ENCODE measurements at regions not wholly inside any gene's neighbourhood (a gene's known extent, or its start where the extent isn't known, plus 50 kb on each side); places are given as distances from the start of the nearest gene placed in this dataset.

DNA sequence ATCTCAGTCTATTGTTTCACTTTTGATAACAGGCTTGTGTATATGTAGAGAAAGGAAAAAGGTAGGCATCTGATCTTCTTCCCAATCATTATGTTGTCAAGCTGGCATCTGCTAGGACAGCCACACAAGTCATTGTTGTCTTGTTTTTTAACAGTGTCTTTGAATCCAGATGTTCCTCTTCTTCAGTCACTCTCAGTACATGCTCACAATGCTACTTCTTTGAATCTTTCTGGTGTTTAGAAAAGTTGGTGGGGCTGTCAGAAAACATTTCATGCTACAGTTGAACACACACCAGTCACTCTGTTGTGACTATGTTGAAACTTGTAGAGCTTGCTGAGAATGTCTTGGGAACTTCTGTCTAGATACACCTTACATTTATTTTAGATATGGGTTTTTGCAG, 1231.4 kb upstream of the MIR17HG start:
- DNase-seq = no peak

DNA sequence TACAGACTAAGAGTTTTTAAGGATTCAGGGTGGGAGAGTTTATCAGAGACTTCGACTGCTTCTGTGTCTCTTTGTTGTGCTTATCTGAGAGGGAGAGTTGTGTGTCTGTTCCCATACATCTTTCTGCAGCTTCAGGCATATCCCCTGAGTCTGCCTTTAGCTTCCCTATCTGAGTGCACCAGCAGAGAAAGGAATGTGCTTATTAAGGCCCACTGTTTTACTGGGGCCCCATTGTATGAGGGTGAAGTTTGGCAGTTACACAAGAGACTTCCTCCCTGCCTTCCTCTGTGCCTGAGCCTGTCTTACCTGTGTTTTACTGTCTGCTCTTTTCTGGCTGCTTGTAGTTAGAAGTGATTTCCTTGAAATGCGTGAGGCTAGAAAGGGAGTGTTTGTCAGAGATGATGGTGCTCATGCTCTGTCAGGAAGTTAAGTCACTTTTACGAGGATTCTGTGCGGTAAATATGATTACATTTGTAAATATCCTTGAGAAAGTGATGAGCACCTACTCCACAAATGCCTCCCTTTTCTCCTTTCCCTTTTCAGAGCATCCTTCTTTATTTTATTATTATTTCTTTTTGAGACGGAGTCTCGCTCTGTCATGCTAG, 1228.9 kb upstream of the MIR17HG start:
- DNase-seq = no peak

DNA sequence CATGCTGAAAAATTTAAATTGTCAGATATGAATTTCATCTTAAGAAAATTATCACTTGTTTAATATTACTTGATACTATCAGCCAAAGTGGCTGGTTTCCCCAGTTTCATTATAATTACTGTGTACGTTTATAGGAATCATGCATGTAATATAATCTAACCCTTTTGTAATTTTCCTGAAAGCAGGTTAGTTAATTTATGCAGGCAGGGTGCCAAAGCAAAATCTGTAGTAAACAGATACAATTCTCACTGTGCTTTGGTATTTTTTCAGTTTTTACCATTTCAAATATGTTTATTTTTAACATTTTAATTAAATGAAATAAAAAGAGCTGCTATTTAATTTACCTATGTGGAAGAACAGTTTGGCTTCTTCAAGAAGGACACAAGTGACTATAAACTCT, 1227.5 kb upstream of the MIR17HG start:
- DNase-seq = no peak

DNA sequence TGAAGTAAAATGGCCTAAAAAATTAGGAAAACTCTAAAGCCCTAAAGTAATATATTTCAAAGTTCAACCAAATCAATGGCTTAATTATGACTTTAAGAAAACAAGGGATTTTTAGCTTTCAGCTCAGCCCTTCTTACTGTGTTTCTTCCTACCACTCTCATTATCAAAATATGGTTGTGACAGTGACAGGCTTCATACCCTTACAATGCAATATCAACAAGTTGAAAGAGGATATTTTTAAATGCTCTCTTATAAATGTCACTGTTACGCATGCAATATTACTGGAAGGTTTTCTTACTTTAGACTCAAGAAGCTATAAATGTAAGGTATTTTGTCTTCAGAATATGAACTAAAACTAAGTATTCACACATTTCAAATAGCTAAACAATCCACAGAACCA, 1225.7 kb upstream of the MIR17HG start:
- DNase-seq = no peak

DNA sequence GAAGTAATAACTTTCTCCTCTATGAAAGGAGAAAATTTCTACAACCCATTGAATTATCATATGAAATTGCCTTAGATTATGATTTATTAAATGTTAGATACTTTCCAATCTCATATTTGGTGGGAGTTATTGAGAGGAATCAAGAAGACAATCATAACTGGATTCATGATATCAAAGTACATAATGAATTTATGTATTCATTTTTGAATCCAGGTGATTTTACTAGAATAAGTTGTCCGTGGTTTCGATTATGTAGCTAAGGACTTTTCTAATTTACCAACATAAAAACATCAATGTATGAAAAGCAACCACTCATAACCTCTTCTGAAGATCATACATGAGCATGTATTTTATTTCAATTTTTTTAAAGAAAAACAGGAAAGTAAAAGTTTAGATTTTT, 1225.0 kb upstream of the MIR17HG start:
- no peak for DNase-seq

DNA sequence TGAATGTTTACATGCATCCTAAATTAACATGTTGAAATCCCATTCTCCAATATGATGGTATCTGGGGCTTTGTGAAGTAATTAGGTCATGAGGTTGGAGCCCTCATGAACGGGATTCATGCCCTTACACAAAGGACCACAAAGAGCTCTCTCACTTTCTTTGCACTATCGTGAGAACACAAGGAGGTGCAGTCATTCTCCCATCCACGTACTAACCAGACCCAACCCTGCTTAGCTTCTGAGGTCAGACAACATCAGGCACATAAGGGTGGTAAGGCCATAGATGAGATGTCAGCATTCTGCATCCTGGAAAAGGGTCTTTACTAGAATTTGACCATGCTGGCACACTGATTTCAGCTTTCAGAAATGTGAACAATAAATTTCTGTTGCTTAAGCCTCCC, 1211.9 kb upstream of the MIR17HG start:
- DNase-seq = no peak

DNA sequence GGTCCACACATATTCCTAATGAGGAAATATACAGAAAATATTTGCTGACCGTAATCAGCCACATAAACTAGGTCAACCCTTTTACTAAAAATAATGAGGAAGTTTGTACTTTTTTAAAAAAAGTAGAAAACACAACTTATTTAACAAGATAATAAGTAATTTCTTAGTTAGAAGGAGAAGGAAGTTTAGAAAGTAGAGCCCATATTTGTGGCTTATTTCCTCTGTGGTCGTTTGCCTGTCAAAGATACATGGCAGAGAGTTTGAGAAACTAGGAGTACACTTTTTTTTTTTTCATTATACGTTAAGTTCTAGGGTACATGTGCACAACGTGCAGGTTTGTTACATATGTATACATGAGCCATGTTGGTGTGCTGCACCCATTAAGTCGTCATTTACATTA, 1205.2 kb upstream of the MIR17HG start:
- DNase-seq = no peak

DNA sequence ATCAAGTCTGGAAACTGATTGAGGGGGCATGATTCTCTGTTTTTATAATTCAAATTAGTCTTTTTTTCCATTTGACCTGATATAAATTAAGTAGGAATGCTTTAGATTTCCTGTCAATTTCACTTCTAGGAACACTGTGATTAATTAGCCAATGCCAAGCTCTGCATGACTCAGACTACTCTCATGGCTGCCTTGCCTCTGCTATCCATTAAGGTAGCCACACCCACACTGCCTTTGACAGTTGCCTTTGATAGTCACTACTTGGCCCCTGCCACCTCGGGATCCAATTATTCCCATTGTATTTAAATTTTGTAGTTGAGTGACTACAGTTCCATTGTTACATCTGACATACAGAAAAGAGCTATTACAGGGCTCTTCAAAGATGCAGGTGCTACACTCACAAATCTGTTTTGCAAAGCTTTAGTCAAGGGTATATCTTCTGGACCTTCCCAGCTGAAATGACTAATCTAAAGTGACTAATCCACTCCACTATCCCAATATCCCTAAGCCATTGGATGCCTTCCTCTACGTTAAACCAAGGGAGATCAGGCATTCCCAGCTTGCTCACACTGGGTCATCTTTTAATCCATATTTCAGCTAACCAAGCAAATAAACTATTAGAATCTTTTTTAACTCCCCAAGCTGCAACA, 1193.1 kb upstream of the MIR17HG start:
- no peak for DNase-seq

DNA sequence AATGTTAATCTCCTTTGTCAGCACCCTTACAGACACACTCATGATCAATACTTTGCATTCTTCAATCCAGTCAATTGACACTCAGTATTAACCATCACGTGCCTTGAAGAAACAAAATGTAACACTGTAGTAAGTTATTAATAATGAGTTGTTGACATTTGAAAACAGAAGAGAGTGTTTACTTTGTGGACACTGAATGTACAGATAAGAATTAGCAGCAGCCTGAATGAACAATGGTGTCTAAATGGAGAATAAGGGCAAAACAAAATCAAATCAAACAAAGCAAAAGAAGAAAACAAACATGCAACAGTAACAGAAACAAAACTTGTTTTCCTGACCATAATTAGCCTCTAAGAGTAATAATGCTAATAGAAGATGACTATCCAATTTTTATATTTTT, 1191.1 kb upstream of the MIR17HG start:
- no peak for DNase-seq

DNA sequence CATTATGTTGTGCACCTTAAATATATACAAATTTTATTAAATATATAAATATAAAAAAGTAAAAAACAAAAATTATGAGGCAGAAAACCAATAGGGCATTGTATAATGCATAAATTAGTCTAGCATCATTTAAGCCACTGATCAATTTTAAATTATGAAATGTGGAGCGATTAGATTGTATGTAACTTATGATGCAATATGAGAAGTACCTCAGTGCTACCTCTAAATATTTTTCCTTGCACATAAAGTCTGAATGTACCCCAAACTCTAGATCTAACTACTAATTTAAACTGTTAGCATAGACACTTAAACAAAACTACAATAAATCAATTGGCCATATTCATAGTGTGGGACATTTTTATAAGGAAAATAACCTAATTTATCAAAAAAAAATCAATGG, 1178.5 kb upstream of the MIR17HG start:
- no peak for DNase-seq

DNA sequence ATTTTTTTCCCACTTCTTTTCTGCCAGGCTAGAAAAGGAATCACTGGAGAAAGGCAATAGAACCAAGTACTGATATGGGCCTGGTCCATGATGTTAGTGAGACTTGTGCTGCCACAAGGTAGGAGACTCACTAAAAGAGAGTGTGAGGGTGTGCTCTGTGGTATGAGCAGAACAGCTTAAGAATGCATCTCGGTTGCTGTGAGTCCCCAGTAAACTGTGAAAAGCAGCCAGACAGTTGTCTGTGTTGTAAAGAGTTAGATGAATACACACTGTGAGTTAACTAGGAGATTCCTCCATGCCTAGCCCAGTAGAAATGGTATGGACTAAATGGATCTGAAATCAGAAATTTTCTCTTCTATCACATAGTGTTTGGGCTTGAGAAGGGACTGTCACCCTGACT, 1177.3 kb upstream of the MIR17HG start:
- no peak for DNase-seq

DNA sequence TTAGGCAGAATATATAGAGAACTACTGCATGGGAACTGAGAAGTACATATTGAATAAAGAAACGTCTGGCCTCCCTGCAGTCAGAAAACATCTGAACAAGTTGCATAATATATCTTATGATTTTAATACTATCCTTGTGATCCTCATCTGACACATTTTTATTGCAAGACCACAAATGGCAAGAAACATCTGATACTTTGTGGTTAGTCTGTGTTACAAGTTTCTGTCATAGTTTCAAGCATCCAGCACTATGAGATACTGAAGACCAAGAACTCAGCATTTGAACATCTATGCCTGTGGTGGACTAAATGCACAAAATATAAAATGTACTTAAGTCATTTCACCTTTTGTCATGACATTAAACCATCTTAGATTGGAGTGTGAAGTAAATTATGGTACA, 1175.8 kb upstream of the MIR17HG start:
- no peak for DNase-seq

DNA sequence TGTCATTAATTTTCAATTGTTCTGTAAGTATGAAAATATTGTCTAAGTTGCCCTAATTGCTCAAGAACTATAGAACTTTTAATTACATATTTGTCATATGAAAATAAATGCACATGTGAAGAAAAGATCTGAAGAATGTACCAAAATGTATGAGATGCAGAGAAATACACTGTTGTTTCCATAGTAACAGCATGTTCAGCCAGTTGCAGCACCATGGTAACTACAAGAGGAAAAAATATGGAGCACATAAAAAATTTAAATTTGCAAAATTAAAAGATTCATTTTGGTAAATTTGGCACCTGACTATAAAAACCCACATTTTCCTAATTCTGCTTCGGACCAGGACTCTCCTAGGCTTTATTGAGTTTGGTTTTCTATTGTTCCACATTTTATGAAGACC, 1170.0 kb upstream of the MIR17HG start:
- DNase-seq = no peak

DNA sequence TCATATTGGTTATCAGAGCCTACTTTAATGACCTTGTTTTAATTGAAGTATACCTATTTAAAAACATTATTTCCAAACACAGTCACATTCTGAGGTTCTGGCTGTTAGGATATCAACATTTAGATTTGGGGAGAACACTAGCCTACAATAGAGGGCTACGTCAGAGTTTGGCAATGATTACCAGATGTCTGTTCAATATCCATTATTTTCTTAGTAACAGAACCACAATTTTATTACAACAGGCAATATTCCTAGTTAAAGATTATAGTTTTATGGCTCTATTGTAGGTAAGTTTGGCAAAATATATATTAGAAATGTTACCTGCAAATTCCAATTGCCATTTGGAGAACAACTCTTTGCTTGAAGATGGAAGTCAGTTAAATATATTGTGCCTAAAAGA, 1163.1 kb upstream of the MIR17HG start:
- no peak for DNase-seq

DNA sequence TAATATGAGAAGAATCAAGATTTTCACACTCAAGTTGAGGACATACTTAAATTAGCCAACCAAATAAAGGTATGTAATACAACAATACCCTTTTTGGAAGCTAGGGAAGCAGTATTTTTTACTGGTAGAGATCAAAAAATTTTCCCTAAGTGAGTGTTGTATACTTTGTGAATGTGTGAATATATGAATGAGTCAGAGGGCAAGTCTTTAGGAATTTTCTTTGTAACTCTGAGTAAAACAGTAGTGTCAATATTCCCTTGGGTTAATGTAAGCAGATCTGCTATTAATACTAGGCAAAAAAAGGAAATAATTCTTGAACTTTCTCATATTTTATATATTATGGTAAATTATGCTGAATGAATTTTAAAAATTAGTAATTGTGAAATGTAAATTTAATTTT, 1161.8 kb upstream of the MIR17HG start:
- DNase-seq = no peak

DNA sequence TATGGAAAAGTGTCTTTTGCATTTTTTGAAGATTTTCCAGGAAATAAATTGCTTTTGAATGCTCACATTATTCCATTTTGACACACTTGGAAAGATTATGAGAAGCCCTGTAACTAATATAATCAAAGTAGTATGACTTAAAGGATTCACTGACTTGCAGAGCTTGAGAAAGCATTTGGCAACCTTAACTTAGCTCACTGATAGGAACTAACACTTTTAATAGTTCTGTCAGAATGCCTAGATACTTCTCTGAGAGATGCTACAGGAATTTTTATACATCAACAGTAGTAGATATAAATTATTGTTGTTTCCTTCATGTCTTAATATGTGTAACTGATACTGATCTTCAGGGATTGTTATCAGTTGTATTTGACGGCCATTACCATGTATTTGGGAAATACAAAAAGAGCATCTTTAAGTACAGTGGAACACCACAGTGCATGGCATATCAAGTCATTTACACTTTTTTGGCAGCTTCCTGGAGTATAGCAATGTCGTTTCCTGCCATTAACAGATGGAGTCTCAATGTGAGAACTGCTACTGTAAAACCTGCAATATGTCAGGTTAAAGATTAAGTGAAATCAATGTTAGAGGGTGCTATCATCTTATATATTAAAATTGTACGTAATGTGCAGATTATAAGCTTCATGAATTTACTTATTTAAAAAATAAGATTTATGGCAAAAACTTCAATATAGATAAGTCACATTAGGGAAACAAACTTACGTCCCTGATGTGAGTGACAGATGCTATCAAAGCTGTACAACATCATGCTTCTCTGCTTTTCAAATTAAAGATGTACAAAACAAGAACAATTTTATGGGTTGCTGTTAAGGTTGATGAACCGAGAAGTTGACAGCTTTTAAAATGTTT, 1159.8 kb upstream of the MIR17HG start:
- DNase-seq = no peak

DNA sequence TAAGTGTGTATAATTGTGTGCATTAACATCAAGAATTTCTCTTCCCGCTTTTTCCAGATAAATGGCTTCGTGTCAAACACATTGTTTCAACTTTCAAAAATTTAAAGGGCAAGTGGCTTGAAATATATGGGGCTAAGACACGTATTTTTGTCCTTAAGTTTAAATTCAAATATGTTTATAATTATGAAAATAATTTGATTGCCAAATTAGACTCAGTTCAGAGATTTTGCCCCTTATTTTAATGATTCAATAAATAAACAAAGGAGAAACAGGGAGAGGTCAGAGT, 1159.2 kb upstream of the MIR17HG start:
- DNase-seq = no peak

DNA sequence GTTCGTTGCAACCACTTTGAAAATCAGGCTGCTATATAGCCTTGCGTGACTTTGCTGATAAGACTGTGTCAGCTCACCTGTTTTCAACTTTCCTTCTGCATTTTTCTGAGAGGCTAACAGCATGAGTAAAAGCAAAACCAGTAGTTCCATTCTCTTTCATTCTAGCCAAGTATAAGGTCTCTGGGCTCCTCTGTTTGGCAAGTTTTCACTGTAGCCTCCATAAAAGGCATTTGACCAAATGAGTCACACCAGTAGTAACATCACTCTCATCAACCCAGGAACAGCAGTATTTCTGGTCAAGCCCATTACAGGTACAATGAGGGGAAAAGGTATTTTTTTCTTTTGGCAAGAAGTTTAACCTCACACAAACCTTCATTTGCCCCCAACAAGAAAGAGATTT, 1149.8 kb upstream of the MIR17HG start:
- DNase-seq = no peak

DNA sequence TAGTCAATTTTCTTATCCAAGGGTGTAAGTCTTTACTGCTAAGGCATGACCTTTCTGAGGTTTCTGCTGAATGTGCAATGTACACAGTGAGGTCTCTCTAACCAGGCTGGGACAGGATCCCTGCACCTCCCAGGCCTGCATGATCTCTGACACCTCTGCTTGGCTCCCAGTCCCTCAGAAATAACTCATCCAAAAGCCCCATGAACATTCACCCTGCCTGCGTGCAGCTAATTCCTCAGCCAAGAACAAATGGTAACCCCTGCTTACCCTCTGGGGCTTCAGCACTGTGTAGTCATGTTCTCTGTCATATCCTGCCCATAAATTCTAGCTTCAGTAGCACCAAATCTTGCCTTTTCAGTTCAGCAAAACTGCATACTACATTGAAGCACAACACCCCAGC, 1146.3 kb upstream of the MIR17HG start:
- DNase-seq = no peak

DNA sequence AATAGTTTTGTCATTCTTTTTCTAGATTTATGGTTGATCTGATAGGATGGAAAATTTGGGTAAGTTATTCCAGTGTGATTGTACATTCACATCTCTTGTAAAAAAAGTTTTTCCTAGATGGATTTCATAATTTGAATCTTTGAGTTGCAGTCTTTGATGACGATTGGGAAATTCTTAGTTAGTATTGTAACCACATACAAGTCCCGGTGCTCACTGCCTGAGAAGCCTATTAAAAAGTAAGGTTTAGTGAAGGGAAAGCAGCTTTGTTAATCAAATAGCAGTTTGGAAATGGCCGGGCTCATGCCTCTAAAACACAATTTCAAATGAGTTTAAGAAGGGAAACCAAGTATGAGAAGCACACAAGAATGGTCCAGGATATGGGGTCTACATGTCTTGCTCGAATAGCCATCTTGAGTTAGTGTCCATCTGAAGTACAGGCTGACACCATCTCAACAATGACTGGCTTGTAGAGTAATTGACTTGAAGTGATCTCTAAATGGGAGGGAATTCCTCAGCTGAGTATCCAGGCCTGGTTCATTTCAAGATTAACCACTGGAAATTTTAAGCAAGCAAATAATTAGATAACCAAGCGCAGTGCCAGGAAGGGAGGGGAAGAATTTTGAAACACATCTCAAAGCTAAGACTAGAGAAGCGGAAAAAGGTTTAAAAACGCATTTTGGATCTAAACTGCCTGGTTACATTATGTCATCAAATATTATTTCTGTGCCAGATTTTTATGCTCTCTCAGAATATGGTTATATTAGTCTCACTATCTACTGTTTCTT, 1145.6 kb upstream of the MIR17HG start:
- DNase-seq = no peak

DNA sequence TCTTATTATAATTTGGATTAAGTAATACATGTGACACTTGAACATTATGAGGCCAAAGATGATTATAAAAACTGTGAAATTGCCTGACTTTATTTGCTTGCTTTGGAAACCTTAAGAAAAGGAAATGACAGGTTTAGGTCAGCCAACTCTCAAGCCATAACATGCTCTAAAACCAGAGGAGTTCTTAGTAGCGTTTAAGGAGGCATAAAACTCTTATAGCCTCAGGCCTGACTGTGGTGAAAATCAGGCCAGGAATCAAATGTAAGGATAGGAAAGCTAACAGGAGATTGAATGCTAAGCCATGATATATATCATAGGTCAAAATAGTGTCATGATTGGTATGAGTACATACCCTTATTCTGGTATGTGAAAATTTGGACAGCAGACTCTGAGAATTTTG, 1142.4 kb upstream of the MIR17HG start:
- DNase-seq = no peak

DNA sequence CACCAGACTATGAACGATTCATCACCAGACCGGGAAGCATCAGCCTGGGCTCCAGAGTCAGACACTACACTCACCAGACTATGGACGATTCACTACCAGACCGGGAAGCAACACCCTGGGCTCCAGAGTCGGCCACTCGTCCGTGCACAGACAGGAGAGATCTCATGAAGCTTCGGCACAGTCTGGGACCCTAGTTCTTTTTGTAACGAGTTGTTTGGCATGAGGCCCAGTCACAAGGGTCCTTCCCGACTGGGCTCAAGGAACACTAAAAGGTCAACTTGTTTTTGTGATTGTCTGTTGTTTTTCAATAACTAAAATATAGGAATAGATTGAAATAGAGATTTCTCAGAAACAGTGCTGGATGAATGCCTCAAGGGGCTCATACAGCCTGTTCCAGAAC, 1141.6 kb upstream of the MIR17HG start:
- DNase-seq = no peak

DNA sequence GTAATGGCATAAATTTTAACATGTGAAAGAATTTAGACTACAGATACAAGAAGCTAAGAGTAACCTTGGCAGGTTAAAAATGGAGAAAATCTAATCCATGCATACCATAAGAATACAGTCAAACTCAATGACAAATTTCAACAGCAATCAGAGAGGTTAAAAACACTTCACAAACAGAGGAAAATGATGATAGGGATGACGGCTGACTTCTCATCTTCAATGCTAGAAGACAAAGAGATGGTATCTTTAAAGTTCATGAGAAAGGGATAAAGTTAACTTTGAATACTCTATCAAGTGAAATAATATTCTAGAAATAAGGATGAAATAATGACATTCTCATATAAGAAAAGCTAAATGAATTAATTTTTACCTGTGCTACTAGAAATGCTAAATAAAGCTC, 1130.2 kb upstream of the MIR17HG start:
- DNase-seq = no peak

DNA sequence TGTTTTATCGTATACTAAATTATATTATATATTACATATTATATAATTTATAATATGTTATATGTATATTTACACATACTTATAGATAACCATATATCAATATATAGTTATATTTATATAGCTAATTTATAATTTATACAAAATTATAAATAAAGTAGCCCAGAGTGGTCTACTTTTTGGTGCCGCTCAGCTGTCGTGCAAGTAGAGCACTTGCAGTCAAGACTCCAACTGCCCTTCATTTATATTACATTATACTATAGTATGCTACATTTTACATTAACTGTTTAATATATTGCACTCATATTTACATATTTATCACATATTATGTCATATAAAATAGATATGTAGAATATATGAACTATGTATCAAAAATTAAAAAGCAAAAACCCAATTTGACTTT, 1124.7 kb upstream of the MIR17HG start:
- DNase-seq = no peak
